UCSD-AML1 (cell line): ENCODE measurements at regions not wholly inside any gene's neighbourhood (a gene's known extent, or its start where the extent isn't known, plus 50 kb on each side); places are given as distances from the start of the nearest gene placed in this dataset.
"Not testable (repeated sequence)": the region's sequence is repeated elsewhere in the genome, so short reads cannot be mapped to it uniquely, and the experiment has no call there.

Experiments used
- DNase-seq: peaks from one replicate; lab custom pipeline; 2025; ENCODE audit not compliant: unreplicated experiment; lab: John Stamatoyannopoulos, UW

DNA sequence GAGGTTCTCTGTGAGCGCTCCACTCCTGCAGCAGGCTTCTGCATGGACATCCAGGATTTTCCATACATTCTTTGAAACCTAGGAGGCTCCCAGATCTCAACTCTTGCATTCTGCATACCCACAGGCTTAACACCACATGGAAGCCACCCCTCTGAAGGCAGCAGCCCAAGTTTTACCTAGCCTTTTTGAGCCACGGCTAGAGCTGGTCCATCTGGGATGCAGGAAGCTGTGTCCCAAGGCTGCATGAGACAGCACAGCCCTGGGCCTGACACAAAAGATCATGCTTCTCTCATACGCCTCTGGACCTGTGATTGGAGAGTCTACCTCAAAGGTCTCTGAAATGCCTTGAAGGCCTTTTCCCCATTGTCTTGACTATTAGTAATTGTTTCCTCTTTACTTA, 53.6 kb upstream of the RPRM start:
- DNase-seq, result no peak

DNA sequence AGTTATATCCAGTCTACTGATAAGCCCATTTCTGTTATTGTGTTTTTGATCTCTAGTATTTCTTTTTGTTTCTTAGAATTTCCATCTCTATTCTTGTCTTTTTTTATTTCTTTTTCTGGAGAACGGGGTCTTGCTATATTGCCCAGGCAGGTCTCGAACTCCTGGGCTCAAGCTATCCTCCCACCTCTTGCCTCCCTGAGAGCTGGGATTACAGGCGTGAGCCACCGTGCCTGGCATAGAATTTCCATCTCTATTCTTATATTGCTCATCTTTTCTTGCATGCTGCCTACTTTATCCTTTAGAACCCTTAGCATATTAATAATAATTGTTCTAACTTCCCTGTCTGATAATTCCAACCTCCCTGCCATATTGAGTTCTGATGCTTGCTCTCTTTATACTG, 55.2 kb upstream of the RPRM start:
- DNase-seq, result not testable (repeated sequence)

DNA sequence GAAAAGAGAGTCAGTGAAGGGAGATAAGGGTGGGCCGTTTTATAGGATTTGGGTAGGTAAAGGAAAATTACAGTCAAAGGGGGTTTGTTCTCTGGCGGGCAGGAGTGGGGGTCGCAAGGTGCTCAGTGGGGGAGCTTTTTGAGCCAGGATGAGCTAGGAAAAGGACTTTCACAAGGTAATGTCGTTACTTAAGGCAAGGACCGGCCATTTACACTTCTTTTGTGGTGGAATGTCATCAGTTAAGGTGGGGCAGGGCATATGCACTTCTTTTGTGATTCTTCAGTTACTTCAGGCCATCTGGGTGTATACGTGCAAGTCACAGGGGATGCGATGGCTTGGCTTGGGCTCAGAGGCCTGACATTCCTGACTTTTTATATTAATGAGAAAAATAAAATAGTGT, 56.0 kb upstream of the RPRM start:
- not testable (repeated sequence) for DNase-seq

DNA sequence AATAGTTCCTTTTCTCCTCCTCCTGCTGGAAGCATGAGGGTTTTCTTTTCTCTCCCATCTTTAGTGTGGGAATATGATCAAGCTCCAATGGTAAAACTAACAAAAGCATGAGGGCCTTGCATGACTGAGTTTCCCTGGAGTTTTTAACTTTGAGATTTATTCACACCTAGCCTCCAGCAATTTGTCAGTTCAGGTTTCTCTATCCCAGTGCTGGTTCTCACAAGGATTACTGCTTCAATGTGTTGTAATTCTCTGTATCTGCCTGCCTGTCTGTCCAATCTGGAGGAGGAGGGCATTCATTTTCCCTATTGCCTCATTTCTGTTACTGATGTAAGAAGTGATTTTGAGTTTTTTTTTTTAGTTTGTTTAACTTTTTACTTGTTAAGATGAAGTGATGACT, 57.6 kb upstream of the RPRM start:
- DNase-seq, result no peak

DNA sequence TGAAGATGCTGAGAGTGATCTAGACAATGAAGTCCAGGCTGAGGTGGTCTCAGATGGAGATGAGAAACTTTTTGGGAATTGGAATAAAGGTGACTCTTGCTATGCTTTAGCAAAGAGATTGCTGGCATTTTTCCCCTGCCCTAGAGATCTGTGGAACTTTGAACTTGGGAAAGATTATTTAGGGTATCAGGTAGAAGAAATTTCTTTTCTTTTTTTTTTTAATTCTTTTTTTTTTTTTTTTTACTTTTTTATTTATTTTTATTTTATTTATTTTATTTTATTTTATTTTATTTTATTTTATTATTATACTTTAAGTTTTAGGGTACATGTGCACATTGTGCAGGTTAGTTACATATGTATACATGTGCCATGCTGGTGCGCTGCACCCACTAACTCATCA, 59.5 kb upstream of the RPRM start:
- not testable (repeated sequence) for DNase-seq

DNA sequence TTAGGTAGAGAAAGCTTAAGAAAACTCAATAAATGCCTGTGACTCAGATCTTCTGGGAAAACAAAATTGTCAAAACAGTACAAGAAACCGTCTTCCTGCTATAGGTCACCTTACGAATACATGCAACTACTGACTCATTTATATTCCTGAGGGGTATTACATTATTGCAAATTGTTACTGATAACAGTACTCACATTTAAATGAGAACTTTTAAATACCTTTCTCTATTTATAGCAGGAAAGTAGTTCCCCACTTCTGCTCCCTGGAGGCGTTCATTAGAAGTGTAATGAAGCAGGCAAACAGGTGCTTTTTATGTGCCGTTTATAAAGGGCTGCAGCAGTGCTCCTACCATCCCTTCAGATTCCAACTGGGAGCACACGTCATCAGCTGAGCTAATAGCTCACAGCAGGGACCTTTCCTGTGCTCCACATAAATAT, 65.1 kb upstream of the RPRM start:
- DNase-seq, result no peak

DNA sequence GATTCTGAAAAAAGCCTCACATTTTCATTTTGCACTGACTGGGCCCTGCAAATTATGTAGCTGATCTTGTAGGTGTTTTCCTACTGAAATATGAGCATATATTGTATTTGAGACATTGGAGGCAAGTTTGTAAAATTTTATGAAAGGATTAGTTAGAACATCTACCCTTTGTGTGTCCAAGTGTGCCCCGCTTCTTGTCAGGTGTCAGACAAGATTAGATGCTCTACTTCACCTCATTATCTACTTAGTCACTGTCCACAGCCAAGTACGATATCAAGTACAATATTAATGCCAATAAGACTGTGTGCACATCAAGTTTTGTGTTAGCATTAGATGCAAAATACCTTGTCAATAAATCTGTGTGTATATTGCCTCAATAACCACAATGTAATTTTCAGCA, 67.8 kb upstream of the RPRM start:
- DNase-seq, result no peak

DNA sequence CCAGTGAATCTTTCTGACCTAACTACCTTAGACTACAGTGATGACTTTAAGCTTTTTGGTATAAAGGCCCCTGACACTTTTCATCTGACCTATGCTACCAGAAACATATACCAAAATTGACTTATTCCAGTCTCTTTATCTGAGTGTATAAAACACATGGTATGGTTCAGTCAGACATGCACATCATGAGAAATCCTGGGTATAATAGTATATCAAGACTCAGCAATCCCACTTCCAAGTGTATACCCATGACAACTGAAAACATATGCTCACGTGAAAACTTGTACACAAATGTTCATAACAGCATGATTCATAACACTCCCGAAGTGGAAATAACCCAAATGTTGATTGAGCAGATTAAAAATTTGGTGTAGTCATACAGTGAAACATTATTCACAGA, 70.0 kb upstream of the RPRM start:
- no peak for DNase-seq

DNA sequence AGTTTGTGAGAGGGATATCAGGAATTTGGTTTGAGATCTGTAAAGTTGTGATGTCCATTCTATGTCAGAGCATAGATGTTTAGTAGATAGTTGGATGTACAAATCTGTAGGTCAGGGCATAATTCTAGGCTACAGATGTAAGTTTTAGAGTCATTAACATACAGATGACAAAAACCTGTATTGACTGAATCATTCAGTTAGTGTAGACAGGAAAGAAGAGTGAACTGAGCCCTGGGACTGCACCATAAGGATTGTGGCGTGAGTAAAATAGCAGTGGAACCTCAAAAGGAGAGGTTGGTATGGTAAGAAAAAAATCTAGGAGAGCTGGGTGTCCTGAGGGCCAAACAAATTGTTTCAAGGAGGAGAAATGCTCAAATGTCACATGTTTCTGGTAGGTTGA, 73.1 kb upstream of the RPRM start:
- no peak for DNase-seq

DNA sequence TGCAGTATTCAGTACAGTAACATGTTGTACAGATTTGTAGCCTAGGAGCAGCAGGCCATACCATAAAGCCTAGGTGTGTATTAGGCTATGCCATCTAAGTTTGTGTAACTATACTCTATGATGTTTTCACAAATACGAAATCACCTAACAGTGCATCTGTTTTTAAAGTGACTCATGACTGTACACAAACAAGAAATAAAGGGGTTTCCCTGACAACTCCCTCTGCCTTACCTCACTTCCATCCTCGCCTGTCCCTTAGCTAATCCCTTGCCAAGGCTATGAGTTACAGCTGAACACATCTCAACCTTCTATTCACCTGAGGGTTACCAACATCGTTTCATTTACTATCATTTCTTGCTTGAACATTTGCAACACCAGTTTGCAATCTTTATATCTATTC, 78.6 kb upstream of the RPRM start:
- no peak for DNase-seq

DNA sequence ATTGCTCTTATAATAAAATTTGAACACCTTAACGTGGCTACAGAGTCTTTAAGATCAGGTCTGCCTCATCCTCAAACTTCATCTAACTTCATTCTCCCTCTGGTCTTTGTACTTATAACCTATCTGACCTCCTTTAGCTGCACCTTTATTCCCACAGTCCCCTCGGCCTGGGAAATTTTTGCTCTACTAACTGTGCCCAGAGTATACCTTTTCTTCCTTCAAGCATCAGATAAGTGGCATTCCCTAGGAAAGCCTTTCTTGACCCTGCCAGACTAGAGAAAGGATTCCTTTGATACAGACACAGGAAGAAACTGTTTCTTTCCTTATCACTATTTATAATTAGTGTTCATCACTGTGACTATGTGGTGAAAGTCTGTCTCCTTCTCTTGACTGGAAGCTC, 79.2 kb upstream of the RPRM start:
- DNase-seq, result no peak

DNA sequence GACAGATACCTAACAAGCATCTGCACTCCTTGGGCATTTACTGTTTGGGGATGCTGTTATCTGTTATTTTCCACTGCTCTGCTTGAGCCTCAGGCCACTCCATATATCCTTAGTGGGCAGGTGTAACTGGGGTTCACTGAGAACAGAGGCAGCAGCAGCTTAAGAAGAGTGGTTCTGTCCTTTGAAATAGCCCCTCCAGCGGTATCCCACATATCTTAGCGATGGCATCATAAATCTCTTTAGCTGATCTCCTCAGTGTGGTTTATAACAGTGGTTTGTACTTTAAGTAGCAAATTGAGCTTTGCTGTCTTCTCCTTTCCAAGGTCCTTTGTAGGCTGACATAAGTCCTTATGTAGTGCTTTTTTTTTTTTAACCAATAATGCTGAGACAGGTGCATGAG, 79.7 kb upstream of the RPRM start:
- DNase-seq, result no peak

DNA sequence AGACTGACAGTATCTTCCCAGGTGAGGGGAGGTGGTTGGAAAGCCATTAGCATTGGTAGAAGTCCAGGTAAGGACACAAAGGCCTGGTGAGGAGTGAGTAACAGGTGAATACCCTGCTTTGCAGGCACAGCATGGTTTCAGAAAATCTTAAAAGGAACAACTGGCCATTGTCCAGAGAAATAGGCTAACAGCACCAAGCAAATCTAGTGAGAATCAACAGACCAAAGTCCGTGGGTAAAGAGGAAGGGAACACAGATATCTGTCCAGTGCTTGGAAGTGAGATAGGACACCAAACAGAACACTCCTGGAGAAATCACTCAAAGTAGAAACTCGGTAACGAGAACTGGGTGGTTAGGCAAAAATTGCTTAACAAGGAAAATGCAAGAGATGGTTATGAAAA, 88.8 kb upstream of the RPRM start:
- DNase-seq, result no peak

DNA sequence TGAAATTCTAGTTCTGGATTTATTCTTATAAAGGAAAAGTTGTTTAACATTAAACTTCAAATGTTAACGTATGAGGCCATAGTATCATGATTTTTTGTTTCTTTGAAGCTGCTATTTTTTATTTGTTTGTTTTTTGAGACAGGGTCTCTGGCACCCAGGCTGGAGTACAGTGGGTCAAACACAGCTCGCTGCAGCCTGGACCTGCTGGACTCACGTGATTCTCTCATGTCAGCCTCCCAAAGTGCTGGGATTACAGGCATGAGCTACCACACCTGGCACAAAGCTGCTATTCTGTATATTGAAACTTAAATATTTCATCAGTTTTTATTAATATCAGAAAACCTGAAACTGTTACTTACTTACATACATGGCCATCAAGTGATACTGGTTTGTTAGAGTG, 89.5 kb upstream of the RPRM start:
- DNase-seq, result no peak

DNA sequence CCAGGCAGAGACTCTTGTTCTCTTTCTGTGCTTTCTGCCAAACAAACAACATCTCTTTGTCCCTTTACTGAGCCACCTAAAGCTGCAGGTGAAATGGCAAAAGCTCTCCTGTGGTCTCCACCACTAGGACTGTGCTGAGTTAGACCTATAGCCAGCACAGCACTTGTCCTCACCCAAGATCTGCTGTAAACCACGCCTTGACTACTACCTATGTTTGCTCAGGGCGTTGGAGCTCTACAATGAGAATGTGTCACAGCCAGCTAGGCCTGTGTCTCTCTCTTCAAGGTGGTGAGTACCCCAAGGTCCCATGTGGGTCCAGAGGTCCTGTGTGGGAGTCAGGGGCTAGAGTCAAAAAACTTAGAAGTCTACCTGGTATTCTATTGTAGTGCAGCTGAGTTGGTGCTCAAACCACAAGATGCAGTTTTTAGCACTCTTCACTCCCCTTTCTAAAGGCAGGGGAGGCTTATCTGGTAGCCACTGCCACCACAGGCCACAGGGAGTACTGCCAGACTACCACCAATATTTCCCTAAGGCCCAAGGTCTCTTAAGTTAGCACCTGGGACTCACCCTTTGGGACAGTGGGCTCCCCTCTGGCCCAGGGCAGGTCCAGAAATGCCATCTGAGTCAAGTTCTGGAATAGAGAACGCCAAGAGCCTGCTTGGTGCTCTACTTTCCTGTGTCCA, 96.8 kb upstream of the RPRM start:
- DNase-seq, result no peak

DNA sequence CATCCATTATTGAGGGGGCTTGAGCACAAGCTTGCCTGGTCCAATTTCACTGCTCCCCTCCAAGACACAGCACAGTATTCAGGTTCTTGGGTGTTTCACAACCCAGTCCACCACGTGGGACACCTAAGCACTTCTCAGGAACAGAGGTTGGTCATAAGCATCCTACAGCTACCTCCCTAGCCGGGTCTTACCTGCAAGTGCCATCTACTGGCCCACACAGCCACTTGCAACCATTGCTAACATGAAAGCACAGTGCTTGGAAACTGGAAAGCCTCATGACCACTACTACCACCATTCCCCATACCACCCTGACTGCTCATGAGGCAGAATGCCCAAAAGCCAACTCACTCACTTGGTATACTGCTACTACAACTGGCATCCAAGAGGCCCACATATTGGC, 105.7 kb upstream of the RPRM start:
- peak; percentile 3 for DNase-seq

DNA sequence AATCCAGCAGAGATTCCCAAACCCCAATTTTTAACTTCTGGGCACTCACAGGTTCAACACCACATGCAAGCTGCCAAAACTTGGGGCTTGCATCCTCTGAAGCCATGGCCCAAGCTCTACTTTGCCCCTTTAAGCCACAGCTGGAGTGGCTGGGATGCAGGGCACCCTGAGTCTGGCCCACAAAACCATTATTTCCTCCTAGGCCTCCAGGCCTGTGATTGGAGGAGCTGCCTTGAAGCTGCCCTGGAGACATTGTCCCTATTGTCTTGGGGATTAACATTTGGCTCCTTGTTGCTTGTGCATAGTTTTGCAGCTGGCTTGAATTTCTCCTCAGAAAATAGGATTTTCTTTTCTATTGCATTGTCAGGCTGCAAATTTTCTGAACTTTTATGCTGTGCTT, 109.8 kb upstream of the RPRM start:
- no peak for DNase-seq

DNA sequence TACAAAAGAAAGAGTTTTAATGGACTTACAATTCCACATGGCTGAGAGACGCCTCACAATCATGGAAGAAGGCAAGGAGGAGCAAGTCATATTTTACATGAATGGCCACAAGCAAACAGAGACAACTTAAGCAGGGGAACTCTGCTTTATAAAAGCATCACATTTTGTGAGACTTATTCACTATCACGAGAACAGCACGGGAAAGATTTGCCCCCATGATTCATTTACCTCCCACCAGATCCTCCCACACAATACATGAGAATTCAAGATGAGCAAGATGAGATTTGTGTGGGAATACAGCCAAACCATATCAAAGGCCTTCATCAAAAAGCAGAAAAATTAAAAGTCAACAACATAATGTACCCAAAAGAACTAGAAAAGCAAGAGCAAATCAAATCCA, 111.0 kb upstream of the RPRM start:
- DNase-seq, result no peak

DNA sequence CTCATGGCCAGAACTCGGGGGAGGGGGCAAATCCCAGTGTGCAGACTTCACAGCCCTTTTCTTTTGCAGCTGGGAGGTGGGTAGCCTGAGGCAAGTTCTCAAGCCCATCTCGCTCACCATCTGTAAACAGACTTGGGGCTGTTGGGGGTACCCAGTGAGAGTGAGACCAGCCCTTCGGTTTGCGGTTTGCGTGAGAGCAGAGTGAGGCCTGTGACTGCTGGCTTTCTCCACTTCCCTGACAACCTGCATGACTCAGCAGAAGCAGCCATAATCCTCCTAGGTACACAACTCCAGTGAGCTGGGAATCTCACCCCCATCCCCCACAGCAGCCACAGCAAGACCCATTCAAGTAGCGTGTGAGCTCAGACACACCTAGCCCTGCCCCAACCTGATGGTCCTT, 114.5 kb upstream of the RPRM start:
- peak; percentile 7 for DNase-seq

DNA sequence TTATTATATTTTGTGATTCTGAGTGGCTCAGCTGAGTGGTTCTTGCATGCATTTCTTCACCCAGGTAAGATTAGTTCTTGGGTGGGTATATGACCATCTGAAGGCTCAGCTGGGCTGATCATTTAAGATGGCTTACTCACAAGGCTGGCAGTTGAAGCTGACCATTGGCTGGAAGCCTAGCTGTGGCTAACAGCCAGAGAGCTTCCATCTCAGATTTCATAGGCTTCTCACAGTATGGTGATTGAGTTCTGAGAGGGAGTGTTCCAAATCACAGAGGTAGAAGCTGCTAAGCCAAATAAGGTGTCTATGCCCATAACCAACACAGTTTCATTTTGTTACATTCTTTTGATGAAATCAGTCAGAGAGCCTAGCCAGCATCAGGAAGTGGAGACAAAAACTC, 117.4 kb upstream of the RPRM start:
- DNase-seq, result no peak

DNA sequence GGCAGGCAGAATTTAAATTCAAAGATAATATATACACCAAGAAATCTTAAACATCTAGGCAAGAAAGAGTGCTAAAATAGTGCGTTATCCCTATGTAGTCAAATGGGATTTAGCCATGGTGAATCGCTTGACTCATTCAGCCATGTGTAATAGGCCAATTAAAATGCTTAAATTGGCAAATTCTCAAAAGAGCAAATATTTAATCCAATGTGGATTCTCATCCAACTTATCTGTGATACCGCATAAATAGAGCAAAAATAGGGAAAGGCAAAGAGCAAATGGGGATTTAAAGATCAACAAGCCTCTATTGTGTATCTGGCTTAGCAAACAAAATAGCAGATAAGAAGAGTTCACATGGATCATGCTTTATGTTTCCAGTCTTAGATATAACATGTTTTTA, 123.2 kb upstream of the RPRM start:
- no peak for DNase-seq

DNA sequence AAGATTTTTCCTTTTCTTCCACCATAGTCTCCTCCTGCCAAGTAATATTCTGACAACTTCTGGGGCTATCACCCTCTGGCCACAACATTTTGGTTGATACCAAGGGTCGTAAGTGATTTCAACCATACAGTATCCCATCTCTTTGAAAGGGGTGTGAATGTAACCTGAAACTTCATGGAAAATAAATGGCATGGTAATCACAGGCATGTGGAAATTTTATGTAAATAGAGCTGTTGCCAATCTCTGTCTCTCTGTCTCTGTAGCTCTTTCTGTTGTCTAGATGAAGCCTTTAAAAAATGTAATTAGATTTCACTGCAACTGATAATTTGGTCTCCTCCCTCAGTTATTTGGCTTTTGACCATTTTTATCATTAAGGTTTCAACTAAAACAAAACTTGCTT, 125.6 kb upstream of the RPRM start:
- no peak for DNase-seq

DNA sequence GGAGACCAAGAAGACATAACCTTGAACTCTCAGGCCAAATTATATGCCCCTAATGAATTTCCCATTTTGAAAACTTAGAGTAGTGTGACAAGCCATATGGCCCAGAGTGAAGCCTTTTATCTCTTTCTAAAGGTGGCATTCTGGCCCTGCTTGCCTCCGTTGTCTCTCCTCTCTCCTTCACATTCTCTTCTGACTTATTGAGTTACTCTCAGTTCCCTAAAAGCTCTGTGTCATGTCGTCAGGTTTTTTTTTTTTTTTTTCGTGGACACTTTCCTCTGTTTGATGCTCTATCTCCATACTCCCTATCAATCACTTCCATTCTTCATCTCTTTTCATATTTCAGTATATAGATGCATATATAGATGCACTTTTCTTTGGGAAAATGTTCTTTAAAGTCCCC, 128.1 kb upstream of the RPRM start:
- DNase-seq, result no peak

DNA sequence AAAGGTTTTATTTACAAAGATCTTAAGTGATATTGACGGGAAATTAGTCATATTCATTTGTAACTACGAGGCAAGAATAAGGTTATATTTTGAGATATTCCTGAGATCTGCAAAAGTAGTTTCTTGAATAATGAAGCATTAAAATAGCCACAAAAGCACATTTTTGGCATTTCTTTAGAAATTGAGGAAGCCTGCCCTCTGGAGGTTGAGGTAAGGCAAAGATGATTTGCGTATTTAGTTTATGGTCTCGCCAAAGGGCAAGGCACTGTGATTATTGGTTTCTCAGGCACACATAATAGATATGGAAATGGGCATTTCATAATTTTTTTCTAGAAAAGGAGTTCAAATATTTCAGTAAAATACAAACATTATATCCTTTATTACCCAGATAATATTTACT, 143.7 kb upstream of the RPRM start:
- no peak for DNase-seq
